ENCODE measurements at regions not wholly inside any gene's neighbourhood (a gene's known extent, or its start where the extent isn't known, plus 50 kb on each side); places are given as distances from the start of the nearest gene placed in this dataset.

GRCh38 chr18:51426996-51427395, 229.5 kb upstream of the MEX3C start:
- TF ChIP-seq POLR2A (IDR thresholded peaks at IDR 0.05) = no peak
- TF ChIP-seq CTCF (IDR thresholded peaks at IDR 0.05) = no peak

Data from uterus (tissue), 2 donors.